Hindlimb muscle (tissue), 1 donor: ENCODE measurements at regions not wholly inside any gene's neighbourhood (a gene's known extent, or its start where the extent isn't known, plus 50 kb on each side); places are given as distances from the start of the nearest gene placed in this dataset.

Source experiments
- DNase-seq: peaks from one replicate; pipeline ENCODE4 v3.0.0-alpha.2; 2013

- no peak for DNase-seq
Measured at GRCh38 chr4:179894066-179894778, 2349.0 kb upstream of the TENM3 start.

DNA sequence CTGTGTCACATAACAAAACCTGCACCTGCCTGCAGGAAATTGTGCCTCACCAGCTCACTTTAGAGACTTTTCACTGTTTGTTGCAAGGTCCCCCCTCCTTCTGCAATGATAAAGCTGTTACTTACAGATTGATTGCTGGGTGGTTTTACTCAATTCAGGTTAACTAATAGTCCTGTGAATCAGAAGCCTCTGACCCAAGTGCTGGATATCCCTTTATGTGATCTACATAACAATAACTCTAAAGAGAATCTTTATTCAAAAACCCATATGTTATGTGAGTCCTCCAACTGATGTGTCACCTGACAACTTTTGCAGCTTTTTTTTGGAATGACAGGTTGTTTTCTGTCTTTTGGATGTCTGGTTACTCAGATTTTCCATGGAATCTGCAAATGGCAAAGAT lies 2323.6 kb upstream of the TENM3 start:
- no peak for DNase-seq

DNA sequence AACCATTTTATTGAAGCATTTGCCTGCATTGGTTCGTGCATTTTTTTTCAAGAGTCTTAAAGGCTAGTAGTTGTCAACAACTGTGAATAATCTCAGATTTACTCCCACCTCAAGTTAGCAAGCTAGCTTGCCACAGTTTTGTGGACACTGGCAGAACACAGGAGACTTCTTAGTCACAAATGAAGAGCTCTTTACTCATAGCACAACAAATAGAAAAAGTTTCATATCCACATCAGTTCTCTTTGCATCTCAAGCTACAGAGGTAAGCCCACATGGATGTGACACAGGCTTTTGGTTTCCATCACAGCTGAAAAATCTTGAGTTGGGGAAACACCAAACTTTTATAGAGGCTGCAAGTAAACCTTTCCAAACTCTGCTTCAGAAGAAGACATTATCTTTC lies 2315.7 kb upstream of the TENM3 start:
- no peak for DNase-seq

DNA sequence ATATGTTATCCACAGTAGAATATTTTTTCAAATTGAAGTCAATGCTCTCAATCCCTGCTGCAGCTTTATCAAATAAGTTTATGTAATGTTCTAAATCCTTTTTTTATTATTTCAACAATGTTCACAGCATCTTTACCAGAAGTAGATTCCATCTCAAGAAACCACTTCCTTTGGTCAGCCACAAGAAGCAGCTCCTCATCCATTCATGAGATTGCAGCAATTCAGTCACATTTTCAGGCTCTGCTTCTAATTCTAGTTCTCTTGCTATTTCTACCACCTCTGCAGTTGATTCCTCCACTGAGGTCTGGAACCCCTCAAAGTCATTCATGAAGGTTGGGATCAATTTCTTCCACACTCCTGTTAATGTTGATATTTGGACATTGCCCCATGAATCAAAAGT lies 2301.3 kb upstream of the TENM3 start:
- DNase-seq: no peak

DNA sequence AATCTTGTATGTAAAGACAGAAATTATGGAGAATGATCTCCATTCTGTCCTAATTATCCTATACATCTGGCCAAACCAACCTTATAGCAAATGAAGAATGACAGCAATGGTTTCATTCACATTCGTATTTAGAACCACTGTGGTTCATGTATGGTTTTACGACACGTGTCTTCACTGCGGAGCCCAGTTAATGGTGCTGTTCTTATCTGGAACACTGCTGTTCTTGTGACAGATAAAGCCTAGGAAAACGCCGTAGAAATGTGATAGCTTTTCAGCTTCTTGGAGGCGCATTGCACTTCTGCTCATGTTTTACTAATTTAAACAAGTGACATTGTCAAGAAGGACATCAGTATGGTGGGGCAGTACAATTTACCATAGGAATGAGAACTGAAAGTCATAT lies 2266.4 kb upstream of the TENM3 start:
- DNase-seq: no peak

GRCh38 chr4:179977378-179977777 lies 2265.8 kb upstream of the TENM3 start:
- no peak for DNase-seq

DNA sequence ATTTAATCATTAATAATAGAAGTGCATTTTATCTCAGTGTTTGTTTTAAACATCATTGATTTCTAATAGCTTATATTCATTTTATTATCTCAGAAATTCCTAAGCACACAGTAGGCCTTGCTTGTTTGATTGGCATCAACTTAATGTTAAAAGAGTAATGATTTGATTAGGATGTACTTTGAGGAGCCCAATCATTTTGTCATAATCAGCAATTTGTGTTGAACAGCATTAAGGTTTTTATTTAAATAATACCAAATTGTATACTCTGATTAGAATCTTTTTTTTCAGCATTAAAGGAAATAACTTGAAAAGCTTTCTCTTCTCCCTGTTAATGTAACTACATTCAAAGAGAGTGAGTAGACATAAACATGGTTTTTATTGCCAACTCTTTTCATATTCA lies 2262.0 kb upstream of the TENM3 start:
- DNase-seq: no peak

- no peak for DNase-seq
Measured at GRCh38 chr4:179989975-179990374, 2253.2 kb upstream of the TENM3 start.

DNA sequence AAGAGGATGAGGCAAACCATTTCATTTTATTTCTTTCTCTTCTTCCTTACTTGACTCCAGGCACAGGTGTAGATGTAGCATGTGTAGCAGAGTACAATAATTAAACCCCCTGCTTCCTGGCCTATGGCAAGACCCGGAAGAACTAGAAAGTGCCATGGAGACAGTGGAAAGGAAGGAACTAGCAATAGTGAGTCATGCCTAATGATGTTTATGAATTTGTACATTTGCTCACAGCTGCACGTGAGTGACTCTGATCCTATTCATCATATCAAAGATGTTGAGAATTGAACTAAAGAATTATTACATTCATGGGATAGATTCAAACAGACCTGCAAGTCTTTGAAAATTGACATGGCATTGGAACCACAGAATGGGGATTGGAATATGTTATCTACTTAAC lies 2233.9 kb upstream of the TENM3 start:
- no peak for DNase-seq

DNA sequence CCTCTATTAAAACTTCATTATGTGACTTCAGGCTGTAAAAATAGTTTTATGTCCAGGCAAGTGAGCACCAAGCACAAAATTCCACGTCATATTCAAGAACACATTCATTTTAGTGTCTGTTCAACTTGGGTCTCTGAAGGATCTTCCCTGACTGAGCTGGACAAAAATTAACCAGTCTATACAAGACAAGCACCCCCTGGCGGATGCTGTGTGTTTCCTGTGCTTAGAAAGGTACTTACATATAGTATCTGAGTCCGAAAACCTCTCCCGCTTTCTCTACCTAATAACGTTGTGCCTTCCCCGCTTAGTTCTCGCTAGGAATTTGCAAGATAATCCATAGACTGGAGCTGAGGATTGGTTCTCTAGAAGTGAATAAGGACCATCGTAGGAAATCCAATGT lies 2214.5 kb upstream of the TENM3 start:
- peak; percentile 15 for DNase-seq

GRCh38 chr4:180031330-180031729 lies 2211.9 kb upstream of the TENM3 start:
- DNase-seq: no peak

DNA sequence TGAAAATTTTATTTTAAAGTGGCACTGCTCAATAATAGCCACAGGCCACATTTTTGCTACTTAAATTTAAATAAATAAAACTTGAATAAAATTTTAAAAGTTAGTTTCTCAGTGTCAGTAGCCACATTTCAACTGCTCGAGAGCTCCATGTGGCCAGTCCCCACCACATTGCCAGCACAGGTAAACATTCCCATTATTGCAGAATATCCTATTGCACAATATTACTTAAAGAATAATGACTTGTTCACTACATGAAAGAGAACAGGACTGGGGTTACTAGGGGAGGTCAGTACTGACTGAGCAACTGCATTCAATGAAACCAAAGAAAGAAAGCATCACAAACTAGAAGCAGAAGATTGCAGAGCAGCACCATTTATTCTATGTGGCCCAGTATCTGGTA lies 2201.6 kb upstream of the TENM3 start:
- DNase-seq: no peak

DNA sequence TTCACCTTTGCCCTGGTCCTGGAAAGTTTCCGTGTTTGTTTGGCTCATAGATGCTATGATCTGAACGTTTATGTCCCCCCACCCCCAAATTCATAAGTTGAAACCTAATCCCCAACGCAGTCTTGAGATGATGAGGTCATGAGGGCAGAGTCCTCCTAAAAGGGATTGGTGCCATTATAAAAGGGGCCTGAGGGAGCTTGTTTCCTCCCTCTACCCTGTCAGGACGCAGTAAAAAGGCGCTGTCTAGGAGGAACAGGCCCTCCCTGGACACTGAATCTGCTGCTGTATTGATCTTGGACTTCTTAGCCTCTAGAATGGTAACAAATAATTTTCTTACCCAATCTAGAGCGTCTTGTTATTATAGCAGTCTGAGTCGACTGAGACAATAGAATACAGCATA lies 2190.6 kb upstream of the TENM3 start:
- DNase-seq: no peak

DNA sequence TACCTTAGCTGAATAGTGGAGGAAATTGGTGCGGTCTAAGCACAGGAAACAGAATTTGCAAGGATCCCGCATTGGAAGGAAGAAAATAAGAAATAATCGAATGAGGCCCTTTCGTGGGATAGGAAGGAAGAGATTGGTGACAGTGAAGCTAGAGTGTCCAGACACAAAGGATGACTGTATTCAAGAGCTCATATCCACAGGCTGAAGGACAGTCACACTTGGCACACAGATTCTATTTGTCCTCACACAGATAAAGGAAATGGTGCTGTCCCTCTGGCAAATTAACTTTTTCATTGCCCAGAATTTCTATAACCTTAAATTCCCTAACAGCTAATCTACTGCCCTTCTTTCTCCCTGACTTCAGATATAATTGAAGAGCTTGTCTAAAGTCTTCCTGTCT lies 2188.9 kb upstream of the TENM3 start:
- DNase-seq: no peak

DNA sequence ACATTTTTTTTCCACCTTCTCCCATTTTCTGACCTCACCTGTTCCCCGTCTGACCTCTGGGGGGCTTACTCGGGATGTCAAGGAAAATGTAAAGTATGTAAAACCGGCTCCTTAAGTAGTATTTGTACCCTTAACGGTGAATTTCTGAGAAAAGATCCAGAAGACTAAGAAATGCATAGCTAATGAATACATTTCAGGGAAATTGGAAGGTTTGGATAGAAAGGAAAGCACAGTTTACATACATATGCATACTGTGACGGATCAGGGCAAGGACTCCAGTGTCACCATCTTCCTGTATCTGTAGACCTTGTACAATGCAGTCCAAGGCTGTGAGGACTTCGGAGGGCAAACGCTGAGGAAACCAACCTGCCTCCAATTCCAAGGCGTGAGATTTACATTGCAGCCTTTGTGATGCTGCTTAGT lies 2185.9 kb upstream of the TENM3 start:
- no peak for DNase-seq

- peak; percentile 13 for DNase-seq
Measured at GRCh38 chr4:180057891-180058671, 2185.1 kb upstream of the TENM3 start.

GRCh38 chr4:180058691-180059215 lies 2184.4 kb upstream of the TENM3 start:
- DNase-seq: peak; percentile 76

- no peak for DNase-seq
Measured at GRCh38 chr4:180059216-180059881, 2183.9 kb upstream of the TENM3 start.

DNA sequence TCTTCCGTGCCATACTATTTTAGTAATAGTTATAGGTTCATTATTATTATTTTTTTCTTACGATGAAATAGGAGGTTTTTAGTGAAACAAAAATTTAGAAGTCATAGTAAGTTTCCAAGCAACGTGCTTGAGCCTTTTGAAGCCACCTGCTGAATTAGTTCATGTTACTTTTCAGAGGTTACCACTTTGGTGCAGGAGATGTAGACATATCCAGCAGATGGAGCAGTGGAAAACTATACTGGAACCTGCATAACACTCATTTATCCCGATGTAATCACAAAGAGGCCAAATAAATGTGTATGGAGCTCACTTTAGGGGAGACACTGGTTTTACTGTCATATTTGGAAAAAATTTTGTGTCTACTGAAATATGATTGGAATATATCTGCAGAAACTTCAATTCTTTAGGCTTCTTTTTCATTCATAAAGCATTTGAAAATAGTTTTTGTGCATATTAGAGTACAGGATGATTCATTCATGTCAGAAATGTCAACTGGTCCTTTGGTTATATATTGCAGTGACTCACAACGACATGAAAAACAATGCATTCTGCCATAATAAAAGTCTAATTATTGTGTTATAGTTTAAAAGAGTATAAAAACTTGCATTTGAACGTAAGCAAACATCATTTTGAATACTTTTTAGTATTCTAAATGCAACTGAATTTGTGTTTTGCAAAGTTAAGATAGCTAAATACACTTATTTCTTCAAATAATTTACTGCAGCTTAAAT lies 2182.9 kb upstream of the TENM3 start:
- peak; percentile 9 for DNase-seq

DNA sequence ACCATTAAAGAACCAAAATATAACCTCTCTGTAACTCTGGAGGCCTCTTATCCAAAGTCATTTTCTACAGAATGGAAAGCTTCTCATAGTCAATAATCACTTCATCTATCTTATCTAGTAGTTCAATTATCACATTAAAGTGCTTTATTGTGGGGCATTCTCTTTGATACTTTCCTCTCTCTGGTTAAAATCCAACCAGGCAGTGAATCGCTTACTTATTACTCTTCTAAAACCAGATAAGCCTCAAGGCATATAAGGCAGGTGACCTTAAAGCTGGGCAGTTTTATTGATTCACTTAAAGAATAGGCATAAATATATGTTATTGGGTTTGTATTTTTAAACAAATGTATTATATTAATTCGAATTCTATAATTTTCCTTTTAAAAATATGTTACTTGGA lies 2162.1 kb upstream of the TENM3 start:
- no peak for DNase-seq

- no peak for DNase-seq
Measured at GRCh38 chr4:180084561-180084960, 2158.6 kb upstream of the TENM3 start.

GRCh38 chr4:180086480-180087190 lies 2156.6 kb upstream of the TENM3 start:
- DNase-seq: no peak
